Upper lobe of left lung (tissue), 6 donors: ENCODE measurements at regions not wholly inside any gene's neighbourhood (a gene's known extent, or its start where the extent isn't known, plus 50 kb on each side); places are given as distances from the start of the nearest gene placed in this dataset.

ENCODE experiments used
- ATAC-seq, 2 donors: fragments of 200-7000 bp; cut with Tn5 transposase; one replicate each; pipeline ENCODE4 v1.9.1; 2022; ENCODE audit warnings: mild to moderate bottlenecking in 2 of 2, moderate library complexity in 2 of 2; ENCODE audit not compliant: low FRiP score in 2 of 2
- DNase-seq, 2 donors: peaks; one replicate each; pipeline ENCODE4 v3.0.0-alpha.2; 2019 to 2020
- H3K27ac ChIP-seq, 4 donors: fragments of 200-600 bp; sonication (generic); one replicate each; pipeline ENCODE4 v1.5.1; 2016 to 2019
- H3K27me3 ChIP-seq, 4 donors: fragments of 200-600 bp; sonication (generic); one replicate each; pipeline ENCODE4 v1.5.1; 2017 to 2019
- H3K36me3 ChIP-seq, 4 donors: fragments of 200-600 bp; sonication (generic); one replicate each; pipeline ENCODE4 v1.5.1; 2016 to 2019
- H3K4me1 ChIP-seq, 4 donors: fragments of 200-600 bp; sonication (generic); one replicate each; pipeline ENCODE4 v1.5.1; 2018 to 2019
- H3K4me3 ChIP-seq, 4 donors: fragments of 200-600 bp; sonication (generic); one replicate each; pipeline ENCODE4 v1.5.1; 2017 to 2019; ENCODE audit warnings: mild to moderate bottlenecking in 2 of 4, moderate library complexity in 1 of 4
- H3K9me3 ChIP-seq, 4 donors: fragments of 200-600 bp; sonication (generic); one replicate each; pipeline ENCODE4 v1.5.1; 2018 to 2019
- CTCF ChIP-seq, 6 experiments: fragments of 450-650 bp in 4 of 6; fragments of 200-600 bp in 2 of 6; sonication (generic) in 2 of 6; IDR thresholded peaks; one replicate each; pipeline ENCODE4 v1.5.1; 2016 to 2019; ENCODE audit warnings: antibody characterized with exemption in 6 of 6
- EP300 ChIP-seq, 4 donors: sonication (generic); formaldehyde crosslinking; IDR thresholded peaks; one replicate each; pipeline ENCODE4 v1.5.1; 2017; ENCODE audit warnings: antibody characterized with exemption in 4 of 4, control low read depth in 2 of 4
- POLR2A ChIP-seq, 4 donors: fragments of 450-650 bp; IDR thresholded peaks; one replicate each; pipeline ENCODE4 v1.5.1; 2016 to 2017; ENCODE audit warnings: antibody characterized with exemption in 4 of 4, mild to moderate bottlenecking in 2 of 4
- POLR2AphosphoS5 ChIP-seq, 2 donors: sonication (generic); formaldehyde crosslinking; IDR thresholded peaks; one replicate each; pipeline ENCODE4 v1.5.1; 2017; ENCODE audit warnings: antibody characterized with exemption in 2 of 2
- WGBS, 2 donors: methylation state at CpG; one replicate each; pipeline ENCODE4 v1.1.5; 2017 to 2018; 5-methylcytosine and 5-hydroxymethylcytosine counted together
- donor health status: DM: no; HTN: no; CAD: no; lungs with moderate emphysema.
- donor health status: DM: no; HTN: yes; CAD: no; lungs with severe emphysema.

GRCh38 chr1:90134175-90134955 is 139.5 kb downstream of the ZNF326 start:
- Histone ChIP-seq H3K4me3 (no peak overlapping the region), H3K4me1 (no peaks in the 10 kb centered on the region), H3K9me3 (peaks cover 0 to 4% (median under 1%) of the 10 kb centered on the region in 4 donors), H3K27me3 (no peaks in the 10 kb centered on the region), H3K36me3 (no peaks in the 10 kb centered on the region), H3K27ac (no peak overlapping the region)
- TF ChIP-seq CTCF (IDR thresholded peaks at IDR 0.05), result no peak
- TF ChIP-seq EP300 (IDR thresholded peaks at IDR 0.05), result no peak
- TF ChIP-seq POLR2AphosphoS5 (IDR thresholded peaks at IDR 0.05), result no peak
- no peak for ATAC-seq
- DNase-seq, result no peak
- WGBS, 2 donors, result 73 to 78% methylated on average over 6 of the region's 6 CpGs

GRCh38 chr1:90133133-90133532 is 138.2 kb downstream of the ZNF326 start:
- no peaks in the 10 kb centered on the region for H3K4me1 ChIP-seq
- DNase-seq, result peak in 1 of 2 donors; percentile 23
- no peaks in the 10 kb centered on the region for H3K36me3 ChIP-seq
- WGBS, 2 donors, result 8 to 16% methylated on average over 2 of the region's 2 CpGs
- peak in 1 of 2 donors; percentile 63 for ATAC-seq
- peaks cover 0 to 4% (median 0%) of the 10 kb centered on the region in 4 donors for H3K9me3 ChIP-seq
- H3K27ac ChIP-seq, result no peak overlapping the region
- no peak overlapping the region for H3K4me3 ChIP-seq
- no peaks in the 10 kb centered on the region for H3K27me3 ChIP-seq
- TF ChIP-seq POLR2A (IDR thresholded peaks at IDR 0.05) (no peak), CTCF (IDR thresholded peaks at IDR 0.05) (peak in 3 of 6 experiments; percentile 45 to 62 (median 45))

- H3K9me3 ChIP-seq, result no peaks in the 10 kb centered on the region
- no peak for ATAC-seq
- no peak for TF ChIP-seq POLR2AphosphoS5 (IDR thresholded peaks at IDR 0.05)
- no peak for TF ChIP-seq EP300 (IDR thresholded peaks at IDR 0.05)
- H3K4me3 ChIP-seq, result no peak overlapping the region
- H3K4me1 ChIP-seq, result no peaks in the 10 kb centered on the region
- H3K36me3 ChIP-seq, result no peaks in the 10 kb centered on the region
- no peak for DNase-seq
- 67 to 80% methylated on average over 1 of the region's 1 CpG for WGBS, 2 donors
- H3K27me3 ChIP-seq, result no peaks in the 10 kb centered on the region
- no peak overlapping the region for H3K27ac ChIP-seq
Measured at GRCh38 chr1:90132306-90132705, 137.4 kb downstream of the ZNF326 start.

- TF ChIP-seq EP300 (IDR thresholded peaks at IDR 0.05) (no peak), POLR2A (IDR thresholded peaks at IDR 0.05) (no peak), POLR2AphosphoS5 (IDR thresholded peaks at IDR 0.05) (no peak), CTCF (IDR thresholded peaks at IDR 0.05) (no peak)
- ATAC-seq (no peak), DNase-seq (no peak)
- 43 to 59% methylated on average over 1 of the region's 1 CpG for WGBS, 2 donors
- Histone ChIP-seq H3K9me3 (no peaks in the 10 kb centered on the region), H3K4me1 (no peaks in the 10 kb centered on the region), H3K4me3 (no peak overlapping the region), H3K27ac (no peak overlapping the region), H3K27me3 (no peaks in the 10 kb centered on the region), H3K36me3 (no peaks in the 10 kb centered on the region)
Measured at GRCh38 chr1:90127288-90127953, 132.5 kb downstream of the ZNF326 start.

GRCh38 chr1:90126834-90127233 is 131.9 kb downstream of the ZNF326 start:
- Histone ChIP-seq H3K4me1 (no peaks in the 10 kb centered on the region), H3K36me3 (no peaks in the 10 kb centered on the region), H3K27ac (no peak overlapping the region), H3K27me3 (no peaks in the 10 kb centered on the region), H3K9me3 (no peaks in the 10 kb centered on the region), H3K4me3 (no peak overlapping the region)
- 71 to 84% methylated on average over 5 of the region's 5 CpGs for WGBS, 2 donors
- no peak for DNase-seq
- ATAC-seq, result no peak
- TF ChIP-seq POLR2AphosphoS5 (IDR thresholded peaks at IDR 0.05) (no peak), EP300 (IDR thresholded peaks at IDR 0.05) (no peak), CTCF (IDR thresholded peaks at IDR 0.05) (no peak), POLR2A (IDR thresholded peaks at IDR 0.05) (no peak)
